Ishikawa (cell line): ENCODE measurements at regions not wholly inside any gene's neighbourhood (a gene's known extent, or its start where the extent isn't known, plus 50 kb on each side); places are given as distances from the start of the nearest gene placed in this dataset.

ENCODE experiments used
- CEBPB ChIP-seq: IDR thresholded peaks from 2 replicates; pipeline ENCODE4 v1.6.1; 2012
- CREB1 ChIP-seq: IDR thresholded peaks from 2 replicates; pipeline ENCODE4 v1.6.1; 2012; ENCODE audit warnings: low read depth
- EGR1 ChIP-seq: IDR thresholded peaks from 2 replicates; pipeline ENCODE4 v1.6.1; 2012
- EP300 ChIP-seq: IDR thresholded peaks from 2 replicates; pipeline ENCODE4 v1.6.1; 2012; ENCODE audit warnings: borderline replicate concordance
- FOXM1 ChIP-seq: IDR thresholded peaks from 2 replicates; pipeline ENCODE4 v1.6.1; 2012; ENCODE audit warnings: low read depth, borderline replicate concordance
- NFIC ChIP-seq: IDR thresholded peaks from 2 replicates; pipeline ENCODE4 v1.6.1; 2012
- RAD21 ChIP-seq: IDR thresholded peaks from 2 replicates; pipeline ENCODE4 v1.6.1; 2012; ENCODE audit warnings: low read depth
- TAF1 ChIP-seq: IDR thresholded peaks from 2 replicates; pipeline ENCODE4 v1.6.1; 2012; ENCODE audit warnings: low read depth, mild to moderate bottlenecking
- TCF12 ChIP-seq: IDR thresholded peaks from 2 replicates; pipeline ENCODE4 v1.6.1; 2012; ENCODE audit warnings: low read depth
- TEAD4 ChIP-seq: IDR thresholded peaks from 2 replicates; pipeline ENCODE4 v1.6.1; 2012
- YY1 ChIP-seq: IDR thresholded peaks from 2 replicates; pipeline ENCODE4 v1.6.1; 2012; ENCODE audit warnings: low read depth
- ZBTB7A ChIP-seq: IDR thresholded peaks from 2 replicates; pipeline ENCODE4 v1.6.1; 2012; ENCODE audit warnings: low read depth
- TF ChIP-seq, protein P1 (sequence below): IDR thresholded peaks from 2 replicates; pipeline ENCODE4 v1.6.1; 2012
- TF ChIP-seq, protein P2 (sequence below): IDR thresholded peaks from 2 replicates; pipeline ENCODE4 v1.6.1; 2012
- TF ChIP-seq, protein P3 (sequence below): IDR thresholded peaks from 2 replicates; pipeline ENCODE4 v1.6.1; 2012; ENCODE audit warnings: low read depth, mild to moderate bottlenecking

DNA sequence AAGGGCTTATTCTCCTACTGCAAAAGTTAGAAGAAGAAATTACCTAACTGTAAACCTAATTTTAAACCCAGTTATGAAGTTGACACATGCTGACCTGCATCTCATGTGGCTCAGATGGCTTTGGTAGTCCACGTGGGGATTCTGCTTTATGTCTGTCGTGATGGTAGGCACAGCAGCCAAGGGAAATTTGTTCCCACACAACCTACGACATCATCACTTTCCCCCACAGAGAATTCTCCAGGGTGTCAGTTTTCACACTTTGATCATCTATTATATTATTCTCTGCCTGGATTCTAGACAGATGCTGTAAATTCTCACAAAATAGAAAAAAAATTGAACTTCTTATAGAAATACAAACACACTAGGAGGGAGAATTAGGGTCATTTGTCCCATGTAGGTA lies 70.6 kb downstream of the PTHLH start:
- no peak for TF ChIP-seq EGR1
- TF ChIP-seq EP300: no peak
- TF ChIP-seq, protein P1, sequence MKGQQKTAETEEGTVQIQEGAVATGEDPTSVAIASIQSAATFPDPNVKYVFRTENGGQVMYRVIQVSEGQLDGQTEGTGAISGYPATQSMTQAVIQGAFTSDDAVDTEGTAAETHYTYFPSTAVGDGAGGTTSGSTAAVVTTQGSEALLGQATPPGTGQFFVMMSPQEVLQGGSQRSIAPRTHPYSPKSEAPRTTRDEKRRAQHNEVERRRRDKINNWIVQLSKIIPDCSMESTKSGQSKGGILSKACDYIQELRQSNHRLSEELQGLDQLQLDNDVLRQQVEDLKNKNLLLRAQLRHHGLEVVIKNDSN: no peak
- no peak for TF ChIP-seq FOXM1
- no peak for TF ChIP-seq CREB1
- no peak for TF ChIP-seq NFIC
- no peak for TF ChIP-seq YY1
- no peak for TF ChIP-seq TEAD4
- TF ChIP-seq, protein P2, sequence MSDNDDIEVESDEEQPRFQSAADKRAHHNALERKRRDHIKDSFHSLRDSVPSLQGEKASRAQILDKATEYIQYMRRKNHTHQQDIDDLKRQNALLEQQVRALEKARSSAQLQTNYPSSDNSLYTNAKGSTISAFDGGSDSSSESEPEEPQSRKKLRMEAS: no peak

DNA sequence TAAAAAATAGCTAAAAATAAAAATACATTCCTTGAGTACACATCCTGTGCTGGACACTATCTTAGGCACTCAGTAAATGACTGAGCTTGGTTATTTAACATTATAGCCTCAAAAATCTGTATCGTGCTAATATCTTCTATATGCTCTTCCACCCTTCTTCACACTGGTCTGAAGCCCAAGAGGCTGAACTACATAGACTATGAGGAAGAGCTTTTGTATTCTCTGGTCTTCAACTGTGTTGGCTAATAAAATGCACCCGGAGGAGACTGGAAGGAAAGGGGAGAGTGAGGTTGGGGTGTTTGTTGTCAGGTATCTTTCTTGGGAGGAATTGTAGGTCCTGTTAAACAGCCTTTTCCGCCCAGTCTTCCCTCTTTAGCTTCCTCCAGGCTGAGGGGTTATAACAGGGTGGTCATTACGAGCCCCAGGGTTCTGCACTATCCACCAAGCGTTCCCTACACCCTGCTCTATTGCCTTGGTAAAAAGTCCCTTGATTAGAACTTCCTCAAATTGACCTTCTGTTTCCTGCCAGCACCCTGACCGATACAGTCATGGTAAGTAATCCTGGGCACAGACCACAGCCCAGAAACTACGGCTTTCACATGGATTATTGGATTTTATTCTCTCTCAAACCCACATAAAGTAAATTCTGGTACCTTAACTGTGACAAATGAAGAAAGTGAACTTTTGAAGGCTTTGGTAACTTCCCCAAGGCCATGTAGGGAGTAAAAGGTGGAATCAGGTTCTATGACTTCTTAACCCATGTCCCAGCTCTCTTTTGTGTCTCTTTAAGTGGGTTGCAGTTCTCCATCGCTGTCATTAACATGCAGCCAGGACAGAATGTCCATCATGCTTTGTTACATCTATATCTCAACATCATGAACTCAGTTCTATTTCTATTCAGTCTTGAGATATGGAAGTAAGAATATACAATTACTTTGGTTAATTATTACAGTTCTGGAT lies 71.3 kb downstream of the PTHLH start:
- TF ChIP-seq NFIC (no peak), FOXM1 (no peak), TEAD4 (no peak), YY1 (no peak), EP300 (no peak), RAD21 (no peak), TCF12 (no peak), ZBTB7A (no peak), TAF1 (no peak), EGR1 (no peak), CREB1 (no peak), CEBPB (no peak)
- TF ChIP-seq, protein P1: no peak
- TF ChIP-seq, protein P3, sequence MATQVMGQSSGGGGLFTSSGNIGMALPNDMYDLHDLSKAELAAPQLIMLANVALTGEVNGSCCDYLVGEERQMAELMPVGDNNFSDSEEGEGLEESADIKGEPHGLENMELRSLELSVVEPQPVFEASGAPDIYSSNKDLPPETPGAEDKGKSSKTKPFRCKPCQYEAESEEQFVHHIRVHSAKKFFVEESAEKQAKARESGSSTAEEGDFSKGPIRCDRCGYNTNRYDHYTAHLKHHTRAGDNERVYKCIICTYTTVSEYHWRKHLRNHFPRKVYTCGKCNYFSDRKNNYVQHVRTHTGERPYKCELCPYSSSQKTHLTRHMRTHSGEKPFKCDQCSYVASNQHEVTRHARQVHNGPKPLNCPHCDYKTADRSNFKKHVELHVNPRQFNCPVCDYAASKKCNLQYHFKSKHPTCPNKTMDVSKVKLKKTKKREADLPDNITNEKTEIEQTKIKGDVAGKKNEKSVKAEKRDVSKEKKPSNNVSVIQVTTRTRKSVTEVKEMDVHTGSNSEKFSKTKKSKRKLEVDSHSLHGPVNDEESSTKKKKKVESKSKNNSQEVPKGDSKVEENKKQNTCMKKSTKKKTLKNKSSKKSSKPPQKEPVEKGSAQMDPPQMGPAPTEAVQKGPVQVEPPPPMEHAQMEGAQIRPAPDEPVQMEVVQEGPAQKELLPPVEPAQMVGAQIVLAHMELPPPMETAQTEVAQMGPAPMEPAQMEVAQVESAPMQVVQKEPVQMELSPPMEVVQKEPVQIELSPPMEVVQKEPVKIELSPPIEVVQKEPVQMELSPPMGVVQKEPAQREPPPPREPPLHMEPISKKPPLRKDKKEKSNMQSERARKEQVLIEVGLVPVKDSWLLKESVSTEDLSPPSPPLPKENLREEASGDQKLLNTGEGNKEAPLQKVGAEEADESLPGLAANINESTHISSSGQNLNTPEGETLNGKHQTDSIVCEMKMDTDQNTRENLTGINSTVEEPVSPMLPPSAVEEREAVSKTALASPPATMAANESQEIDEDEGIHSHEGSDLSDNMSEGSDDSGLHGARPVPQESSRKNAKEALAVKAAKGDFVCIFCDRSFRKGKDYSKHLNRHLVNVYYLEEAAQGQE: no peak
- TF ChIP-seq, protein P2: no peak

DNA sequence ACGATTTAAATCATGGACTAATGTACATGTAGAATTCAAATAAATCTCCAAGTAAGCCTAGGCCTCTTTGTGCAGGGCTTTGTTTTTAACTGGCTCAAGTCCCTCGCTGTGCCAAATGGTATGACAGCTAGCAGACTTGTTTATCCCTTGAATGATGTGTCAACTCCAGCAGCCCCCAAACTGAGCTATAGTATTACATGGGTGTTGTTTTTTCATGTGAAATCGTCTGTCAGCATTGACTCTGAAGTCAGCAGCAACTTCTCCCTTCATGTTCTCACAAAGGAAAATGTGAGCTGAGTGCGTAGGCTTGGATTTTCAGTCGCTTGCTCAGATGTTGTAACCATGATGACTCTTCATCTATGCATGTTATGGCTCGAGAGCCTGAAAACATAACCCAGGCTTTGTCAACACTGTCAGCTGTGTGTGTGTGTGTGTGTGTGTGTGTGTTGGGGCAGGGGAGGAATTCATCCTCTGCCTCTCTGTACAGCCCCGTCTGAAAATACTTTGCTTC lies 73.3 kb downstream of the PTHLH start:
- TF ChIP-seq CREB1 (no peak), EGR1 (no peak), YY1 (no peak), RAD21 (no peak), ZBTB7A (no peak), EP300 (no peak), TEAD4 (no peak), CEBPB (no peak), FOXM1 (no peak), TCF12 (no peak), NFIC (no peak), TAF1 (no peak)
- TF ChIP-seq, protein P1: no peak
- TF ChIP-seq, protein P2: no peak
- TF ChIP-seq, protein P3: no peak

DNA sequence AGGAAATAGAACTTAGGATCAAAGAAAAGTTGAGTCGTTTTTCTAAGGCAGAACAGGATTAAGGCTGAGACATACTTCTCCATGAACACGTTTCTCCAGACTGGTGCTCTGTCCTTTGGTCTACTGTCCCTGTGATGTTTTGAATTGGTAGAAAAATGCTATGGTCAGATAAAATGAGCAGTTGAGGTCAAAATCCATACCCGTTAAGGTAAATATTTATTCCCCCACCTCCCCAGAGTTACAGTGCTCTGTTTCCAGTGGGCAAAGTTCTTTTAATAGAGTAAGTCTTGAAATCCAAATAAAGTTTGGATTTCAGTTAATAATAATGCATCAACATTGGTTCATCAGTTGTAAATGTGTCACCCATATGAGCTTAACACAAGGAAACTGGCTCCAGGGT lies 74.5 kb downstream of the PTHLH start:
- TF ChIP-seq, protein P2: no peak
- no peak for TF ChIP-seq TEAD4
- no peak for TF ChIP-seq EGR1
- TF ChIP-seq EP300: no peak
- TF ChIP-seq CEBPB: no peak
- TF ChIP-seq CREB1: no peak
- TF ChIP-seq TCF12: no peak
- no peak for TF ChIP-seq YY1
- TF ChIP-seq, protein P1: no peak
- TF ChIP-seq NFIC: no peak
